PC-3 (cell line): ENCODE measurements at regions not wholly inside any gene's neighbourhood (a gene's known extent, or its start where the extent isn't known, plus 50 kb on each side); places are given as distances from the start of the nearest gene placed in this dataset.

ENCODE experiments used
- ATAC-seq: fragments of 200-7000 bp; cut with Tn5 transposase; 2 replicates; pipeline ENCODE4 v1.9.1; 2020; ENCODE audit warnings: mild to moderate bottlenecking, moderate library complexity
- BruUV-seq: library from RNA; stranded (reverse); fragments of 400-500 nt; replicated peaks from 2 replicates; lab custom pipeline; 2021; lab: Mats Ljungman, UMichigan
- CTCF ChIA-PET: fragments of 300-600 bp; sonication (Branson Sonifier 250); formaldehyde crosslinking; loops from one replicate; lab custom pipeline; 2022; ENCODE audit warnings: antibody characterized with exemption; lab: Charles Lee
- POLR2A ChIA-PET: fragments of 300-600 bp; sonication (Branson Sonifier 250); formaldehyde crosslinking; loops from one replicate; lab custom pipeline; 2022; ENCODE audit warnings: antibody characterized with exemption; ENCODE audit not compliant: unreplicated experiment; lab: Charles Lee
- DNase-seq: peaks from one replicate; pipeline ENCODE4 v3.0.0-alpha.2; 2015
- H2AFZ ChIP-seq: fragments of 300-600 bp; sonication (generic); 2 replicates; pipeline ENCODE4 v1.6.0; 2016; ENCODE audit warnings: antibody characterized with exemption, low read length
- H3F3A ChIP-seq: fragments of 300-600 bp; sonication (generic); one replicate; pipeline ENCODE4 v1.6.0; 2017; ENCODE audit warnings: antibody characterized with exemption, low read length, control low read depth, mild to moderate bottlenecking; ENCODE audit not compliant: unreplicated experiment
- H3K27ac ChIP-seq: fragments of 300-600 bp; sonication (generic); 2 replicates; pipeline ENCODE4 v1.5.1; 2016; ENCODE audit warnings: mild to moderate bottlenecking, low read length
- H3K27me3 ChIP-seq: fragments of 300-600 bp; sonication (generic); 2 replicates; pipeline ENCODE4 v1.6.1; 2016; ENCODE audit warnings: low read length, mixed read lengths
- H3K36me3 ChIP-seq: fragments of 300-600 bp; sonication (generic); 2 replicates; pipeline ENCODE4 v1.6.1; 2016; ENCODE audit warnings: low read depth, mixed run types, low read length, mixed read lengths
- H3K4me1 ChIP-seq: fragments of 300-600 bp; sonication (generic); 2 replicates; pipeline ENCODE4 v1.5.1; 2016; ENCODE audit warnings: low read length; ENCODE audit not compliant: insufficient read depth
- H3K4me2 ChIP-seq: fragments of 300-600 bp; sonication (generic); 2 replicates; pipeline ENCODE4 v1.6.0; 2016; ENCODE audit warnings: low read length
- H3K4me3 ChIP-seq: fragments of 300-600 bp; sonication (generic); 2 replicates; pipeline ENCODE4 v1.5.1; 2016; ENCODE audit warnings: mild to moderate bottlenecking, low read length, mixed read lengths
- H3K79me2 ChIP-seq: fragments of 300-600 bp; sonication (generic); 2 replicates; pipeline ENCODE4 v1.6.1; 2017; ENCODE audit warnings: low read length, mixed read lengths
- H3K9ac ChIP-seq: fragments of 300-600 bp; sonication (generic); 2 replicates; pipeline ENCODE4 v1.6.0; 2016; ENCODE audit warnings: mild to moderate bottlenecking, low read length
- H3K9me2 ChIP-seq: fragments of 300-600 bp; sonication (generic); replicated peaks from 2 replicates; pipeline ENCODE4 v1.6.1; 2016; ENCODE audit warnings: mixed run types, low read length, mixed read lengths
- H3K9me3 ChIP-seq: fragments of 300-600 bp; sonication (generic); 2 replicates; pipeline ENCODE4 v1.6.1; 2016; ENCODE audit warnings: low read length, mixed read lengths
- H4K20me1 ChIP-seq: fragments of 300-600 bp; sonication (generic); 2 replicates; pipeline ENCODE4 v1.6.1; 2016; ENCODE audit warnings: low read length, mixed read lengths
- EZH2 ChIP-seq: fragments of 300-600 bp; sonication (generic); IDR thresholded peaks from one replicate; pipeline ENCODE4 v1.6.1; 2017; ENCODE audit warnings: antibody characterized with exemption, mild to moderate bottlenecking, low read length; ENCODE audit not compliant: unreplicated experiment
- EZH2phosphoT487 ChIP-seq: fragments of 300-600 bp; sonication (generic); IDR thresholded peaks from 2 replicates; pipeline ENCODE4 v1.6.1; 2018; ENCODE audit warnings: mild to moderate bottlenecking, antibody characterized with exemption, low read length, borderline replicate concordance
- intact Hi-C: fragments of 100-400 bp; cut with micrococcal nuclease; formaldehyde crosslinking; loops from 2 replicates; pipeline ENCODE4 v1.9.0; 2023
- TF ChIP-seq, protein P1 (sequence below): fragments of 300-600 bp; sonication (generic); conservative IDR thresholded peaks from 2 replicates; pipeline ENCODE4 v1.5.1; 2017; ENCODE audit warnings: antibody characterized with exemption, low read depth, mild to moderate bottlenecking, low read length

DNA sequence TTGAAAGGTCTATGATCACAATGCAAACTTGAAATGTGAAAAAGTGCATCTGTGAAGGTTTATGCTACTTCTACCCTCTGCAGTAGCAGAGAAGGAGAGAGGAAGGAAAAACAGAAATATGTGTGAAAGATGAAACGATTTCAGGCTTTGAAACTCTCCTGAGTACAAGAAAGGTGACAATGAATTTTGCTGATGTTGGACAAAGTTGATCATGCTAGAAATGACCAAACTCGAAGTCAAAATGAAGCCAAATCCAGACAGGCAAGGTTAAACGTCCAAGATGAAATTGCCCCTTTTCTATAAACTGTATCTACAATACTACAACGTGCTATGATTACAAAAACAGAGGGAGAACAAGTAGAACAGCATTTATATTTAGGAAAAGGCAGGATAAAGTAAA is 67.0 kb upstream of the C7orf33 start:
- H3K79me2 ChIP-seq = no peaks in the 10 kb centered on the region
- no peak for DNase-seq
- no peaks in the 10 kb centered on the region for H3K36me3 ChIP-seq
- no peaks in the 10 kb centered on the region for H3F3A ChIP-seq
- CTCF ChIA-PET = no interaction called here
- no peaks in the 10 kb centered on the region for H3K9me2 ChIP-seq
- H3K27ac ChIP-seq = no peak overlapping the region
- no peak overlapping the region for H3K9ac ChIP-seq
- no peaks in the 10 kb centered on the region for H3K4me1 ChIP-seq
- POLR2A ChIA-PET = no interaction called here
- no TSS peak for BruUV-seq
- no peak for TF ChIP-seq EZH2phosphoT487
- TF ChIP-seq, protein P1, sequence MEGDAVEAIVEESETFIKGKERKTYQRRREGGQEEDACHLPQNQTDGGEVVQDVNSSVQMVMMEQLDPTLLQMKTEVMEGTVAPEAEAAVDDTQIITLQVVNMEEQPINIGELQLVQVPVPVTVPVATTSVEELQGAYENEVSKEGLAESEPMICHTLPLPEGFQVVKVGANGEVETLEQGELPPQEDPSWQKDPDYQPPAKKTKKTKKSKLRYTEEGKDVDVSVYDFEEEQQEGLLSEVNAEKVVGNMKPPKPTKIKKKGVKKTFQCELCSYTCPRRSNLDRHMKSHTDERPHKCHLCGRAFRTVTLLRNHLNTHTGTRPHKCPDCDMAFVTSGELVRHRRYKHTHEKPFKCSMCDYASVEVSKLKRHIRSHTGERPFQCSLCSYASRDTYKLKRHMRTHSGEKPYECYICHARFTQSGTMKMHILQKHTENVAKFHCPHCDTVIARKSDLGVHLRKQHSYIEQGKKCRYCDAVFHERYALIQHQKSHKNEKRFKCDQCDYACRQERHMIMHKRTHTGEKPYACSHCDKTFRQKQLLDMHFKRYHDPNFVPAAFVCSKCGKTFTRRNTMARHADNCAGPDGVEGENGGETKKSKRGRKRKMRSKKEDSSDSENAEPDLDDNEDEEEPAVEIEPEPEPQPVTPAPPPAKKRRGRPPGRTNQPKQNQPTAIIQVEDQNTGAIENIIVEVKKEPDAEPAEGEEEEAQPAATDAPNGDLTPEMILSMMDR = no peak
- TF ChIP-seq EZH2 = no peak
- no peak overlapping the region for H2AFZ ChIP-seq
- H4K20me1 ChIP-seq = no peaks in the 10 kb centered on the region
- H3K9me3 ChIP-seq = no peaks in the 10 kb centered on the region
- intact Hi-C loops = no loop called here
- H3K27me3 ChIP-seq = peaks cover 55% of the 10 kb centered on the region
- ATAC-seq = no peak
- no peak overlapping the region for H3K4me3 ChIP-seq
- H3K4me2 ChIP-seq = no peak overlapping the region

DNA sequence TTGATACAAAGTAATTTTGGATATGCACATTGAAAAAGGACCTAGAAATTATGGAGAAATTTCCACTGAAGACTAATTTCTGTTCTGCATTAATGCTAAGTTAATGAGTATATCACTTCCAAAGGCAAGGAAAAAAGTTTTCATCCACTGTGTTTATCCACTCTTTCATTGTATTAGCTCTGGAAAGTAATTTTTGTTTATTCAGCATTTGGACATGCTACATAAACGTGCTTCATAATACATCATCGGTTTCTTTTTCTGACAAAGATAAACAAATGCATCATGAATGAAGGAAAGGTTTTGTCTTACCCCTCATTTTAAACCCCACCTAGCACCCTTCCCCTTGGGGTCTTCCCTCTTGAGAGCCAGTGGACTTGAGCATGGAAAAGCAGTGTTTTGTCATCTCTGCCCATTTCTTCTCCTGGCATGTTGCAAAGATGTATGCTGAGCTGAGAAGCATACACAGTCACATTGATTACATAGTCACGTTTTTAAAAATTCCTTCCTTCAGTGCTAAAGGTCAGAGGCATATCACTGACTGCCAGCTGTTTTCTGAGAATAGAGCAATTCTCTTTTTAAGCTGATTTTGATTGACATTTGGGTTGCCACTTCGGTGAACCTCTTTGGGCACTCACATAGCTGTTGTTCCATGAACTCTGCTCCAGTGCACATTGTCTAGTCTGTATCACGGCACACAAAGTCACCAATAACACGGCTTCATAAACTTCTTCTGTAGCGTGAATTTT is 65.9 kb upstream of the C7orf33 start:
- intact Hi-C loops = no loop called here
- Histone ChIP-seq H4K20me1 (no peaks in the 10 kb centered on the region), H3F3A (no peaks in the 10 kb centered on the region), H3K27me3 (peaks cover 56% of the 10 kb centered on the region), H3K9ac (no peak overlapping the region), H2AFZ (no peak overlapping the region), H3K9me3 (no peaks in the 10 kb centered on the region), H3K4me2 (no peak overlapping the region), H3K79me2 (no peaks in the 10 kb centered on the region), H3K27ac (no peak overlapping the region), H3K4me1 (no peaks in the 10 kb centered on the region), H3K4me3 (no peak overlapping the region), H3K9me2 (no peaks in the 10 kb centered on the region), H3K36me3 (no peaks in the 10 kb centered on the region)
- ChIA-PET POLR2A (no interaction called here), CTCF (no interaction called here)
- TF ChIP-seq, protein P1 = no peak
- TF ChIP-seq EZH2 (no peak), EZH2phosphoT487 (no peak)
- DNase-seq (no peak), ATAC-seq (no peak)
- BruUV-seq = no TSS peak

DNA sequence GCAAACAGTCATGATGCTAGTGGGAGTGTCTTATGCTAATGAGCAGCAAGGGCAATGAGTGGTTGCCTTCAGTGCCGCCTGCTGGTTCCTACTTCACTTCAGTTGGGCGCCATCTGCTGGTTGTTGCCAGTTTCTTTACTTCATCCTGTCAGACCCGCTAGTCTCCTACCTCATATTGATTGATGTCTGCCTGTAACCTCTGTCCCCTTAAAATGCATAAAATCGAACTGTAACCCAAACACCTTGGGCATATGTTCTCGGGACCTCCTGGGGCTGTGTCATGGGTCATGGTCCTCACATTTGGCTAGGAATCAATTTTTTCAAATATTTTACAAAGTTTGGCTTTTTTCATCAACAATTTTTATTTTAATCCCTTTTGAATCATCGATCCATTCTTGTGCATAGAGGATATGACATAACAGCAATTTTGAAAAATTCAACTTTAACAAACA is 62.8 kb upstream of the C7orf33 start:
- ChIA-PET CTCF (no interaction called here), POLR2A (no interaction called here)
- no peaks in the 10 kb centered on the region for H4K20me1 ChIP-seq
- peaks cover 33% of the 10 kb centered on the region for H3K27me3 ChIP-seq
- H3K79me2 ChIP-seq = no peaks in the 10 kb centered on the region
- no peaks in the 10 kb centered on the region for H3K9me3 ChIP-seq
- H3K4me3 ChIP-seq = no peak overlapping the region
- TF ChIP-seq, protein P1 = peak; percentile 90
- no peak for TF ChIP-seq EZH2
- no peaks in the 10 kb centered on the region for H3F3A ChIP-seq
- H2AFZ ChIP-seq = no peak overlapping the region
- intact Hi-C loops = loop anchor here (1.0 kb wide), 2 partner anchors 23 to 262 kb away; no protein-coding TSS in a partner anchor
- H3K9me2 ChIP-seq = no peaks in the 10 kb centered on the region
- no peaks in the 10 kb centered on the region for H3K4me1 ChIP-seq
- H3K9ac ChIP-seq = no peak overlapping the region
- peak overlapping the region; percentile 27; the same call in 1 of the 2 replicates for H3K4me2 ChIP-seq
- DNase-seq (peak; percentile 84), ATAC-seq (peak; percentile 99)
- no peak overlapping the region for H3K27ac ChIP-seq
- H3K36me3 ChIP-seq = no peaks in the 10 kb centered on the region
- BruUV-seq = no TSS peak
